Effector memory CD4-positive, alpha-beta T cell (primary cell): ENCODE measurements at regions not wholly inside any gene's neighbourhood (a gene's known extent, or its start where the extent isn't known, plus 50 kb on each side); places are given as distances from the start of the nearest gene placed in this dataset.
"Not testable (repeated sequence)": the region's sequence is repeated elsewhere in the genome, so short reads cannot be mapped to it uniquely, and the experiment has no call there.

Source experiments
- DNase-seq, 3 donors: peaks; one replicate each; pipeline ENCODE4 v3.0.0-alpha.2; 2020
- H3K27ac ChIP-seq: 2 replicates; pipeline ENCODE4 v1.7.0; 2013; ENCODE audit warnings: mild to moderate bottlenecking, low read length, moderate library complexity; ENCODE audit not compliant: insufficient read depth, poor library complexity, severe bottlenecking
- H3K27me3 ChIP-seq: replicated peaks from 2 replicates; pipeline ENCODE4 v1.7.0; 2013; ENCODE audit warnings: mild to moderate bottlenecking, low read length; ENCODE audit not compliant: insufficient read depth, control insufficient read depth, poor library complexity, severe bottlenecking
- H3K36me3 ChIP-seq: 2 replicates; pipeline ENCODE4 v1.7.0; 2013; ENCODE audit warnings: mild to moderate bottlenecking, low read length, moderate library complexity; ENCODE audit not compliant: control insufficient read depth, insufficient read depth
- H3K4me1 ChIP-seq: 2 replicates; pipeline ENCODE4 v1.7.0; 2013; ENCODE audit warnings: low read length, mild to moderate bottlenecking; ENCODE audit not compliant: control insufficient read depth, insufficient read depth, poor library complexity, severe bottlenecking
- H3K4me3 ChIP-seq: 2 replicates; pipeline ENCODE4 v1.7.0; 2013; ENCODE audit warnings: low read length, low read depth, mild to moderate bottlenecking; ENCODE audit not compliant: insufficient read depth, poor library complexity, severe bottlenecking
- H3K9me3 ChIP-seq: 2 replicates; pipeline ENCODE4 v1.7.0; 2013; ENCODE audit warnings: mild to moderate bottlenecking, low read length, moderate library complexity; ENCODE audit not compliant: control insufficient read depth

- Histone ChIP-seq H3K36me3 (no peaks in the 10 kb centered on the region), H3K27ac (no peak overlapping the region), H3K27me3 (no peaks in the 10 kb centered on the region), H3K4me3 (no peak overlapping the region), H3K4me1 (no peaks in the 10 kb centered on the region), H3K9me3 (no peaks in the 10 kb centered on the region)
- no peak for DNase-seq
Measured at GRCh38 chr2:118584877-118585276, 262.6 kb downstream of the EN1 start.

DNA sequence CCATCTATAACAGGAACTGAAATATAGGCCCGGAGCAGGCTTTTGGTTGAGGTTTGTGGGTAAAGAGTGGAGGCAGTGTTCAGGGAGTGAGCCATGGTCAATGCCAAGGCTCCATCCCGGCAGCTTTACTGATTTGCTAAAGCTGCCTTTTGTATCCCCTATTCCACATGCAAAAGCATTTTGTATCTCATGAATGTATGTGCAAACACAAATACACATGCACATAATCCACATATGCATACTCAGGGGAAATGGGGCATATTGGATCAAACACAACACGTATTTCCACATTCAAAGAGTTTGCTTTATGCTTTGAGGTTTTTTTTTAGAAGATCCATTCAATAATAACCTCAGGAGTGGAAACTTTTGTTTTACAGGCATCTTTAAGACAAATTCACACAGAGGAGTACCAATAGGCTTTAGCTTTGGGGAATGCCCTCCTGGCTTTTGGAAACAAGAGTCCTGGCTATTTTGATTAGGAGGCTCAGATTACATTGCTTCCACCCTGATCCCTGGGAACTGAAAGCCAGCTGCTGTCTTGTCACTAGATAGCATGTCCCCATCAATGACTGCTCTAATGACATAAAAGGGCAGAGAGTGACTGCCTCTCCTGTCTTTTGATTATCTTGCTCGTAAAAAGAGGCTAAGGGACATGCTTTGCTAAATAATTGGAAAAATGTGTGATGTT, 263.2 kb downstream of the EN1 start:
- no peak for DNase-seq
- H3K9me3 ChIP-seq, result no peaks in the 10 kb centered on the region
- no peaks in the 10 kb centered on the region for H3K36me3 ChIP-seq
- H3K27me3 ChIP-seq, result no peaks in the 10 kb centered on the region
- H3K4me1 ChIP-seq, result no peaks in the 10 kb centered on the region
- no peak overlapping the region for H3K27ac ChIP-seq
- no peak overlapping the region for H3K4me3 ChIP-seq

- H3K4me1 ChIP-seq, result no peaks in the 10 kb centered on the region
- H3K27ac ChIP-seq, result no peak overlapping the region
- H3K27me3 ChIP-seq, result no peaks in the 10 kb centered on the region
- no peaks in the 10 kb centered on the region for H3K36me3 ChIP-seq
- H3K9me3 ChIP-seq, result no peaks in the 10 kb centered on the region
- no peak overlapping the region for H3K4me3 ChIP-seq
- no peak for DNase-seq
Measured at GRCh38 chr2:118582058-118582457, 265.4 kb downstream of the EN1 start.

GRCh38 chr2:118580651-118581050, 266.8 kb downstream of the EN1 start:
- Histone ChIP-seq H3K27me3 (no peaks in the 10 kb centered on the region), H3K27ac (no peak overlapping the region), H3K4me3 (no peak overlapping the region), H3K9me3 (no peaks in the 10 kb centered on the region), H3K36me3 (no peaks in the 10 kb centered on the region), H3K4me1 (no peaks in the 10 kb centered on the region)
- DNase-seq, result no peak

GRCh38 chr2:118580107-118580506, 267.3 kb downstream of the EN1 start:
- H3K27me3 ChIP-seq, result no peaks in the 10 kb centered on the region
- H3K4me3 ChIP-seq, result no peak overlapping the region
- no peaks in the 10 kb centered on the region for H3K36me3 ChIP-seq
- H3K27ac ChIP-seq, result no peak overlapping the region
- DNase-seq, result no peak
- no peaks in the 10 kb centered on the region for H3K9me3 ChIP-seq
- no peaks in the 10 kb centered on the region for H3K4me1 ChIP-seq

DNA sequence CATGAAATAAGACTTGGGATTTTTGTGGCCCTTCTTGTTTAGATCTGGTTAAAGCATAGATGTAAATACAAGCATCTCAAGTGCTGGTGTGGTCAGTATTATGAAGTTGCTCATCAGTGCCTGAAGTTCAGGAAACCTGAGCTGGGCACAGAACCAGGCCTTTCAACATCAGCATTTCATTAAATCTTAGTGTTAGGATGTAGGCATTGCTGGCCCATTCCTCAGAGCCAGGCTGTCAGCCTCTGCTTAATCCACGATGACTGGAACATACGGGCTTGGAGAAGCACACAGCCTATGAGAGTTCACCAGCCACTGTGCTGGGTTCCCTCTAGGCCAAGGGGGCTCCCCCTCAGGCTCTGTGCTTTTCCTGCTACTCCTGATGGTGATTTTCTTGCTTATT, 270.2 kb downstream of the EN1 start:
- Histone ChIP-seq H3K4me1 (no peaks in the 10 kb centered on the region), H3K27me3 (no peaks in the 10 kb centered on the region), H3K36me3 (no peaks in the 10 kb centered on the region), H3K4me3 (no peak overlapping the region), H3K9me3 (no peaks in the 10 kb centered on the region), H3K27ac (no peak overlapping the region)
- no peak for DNase-seq

DNA sequence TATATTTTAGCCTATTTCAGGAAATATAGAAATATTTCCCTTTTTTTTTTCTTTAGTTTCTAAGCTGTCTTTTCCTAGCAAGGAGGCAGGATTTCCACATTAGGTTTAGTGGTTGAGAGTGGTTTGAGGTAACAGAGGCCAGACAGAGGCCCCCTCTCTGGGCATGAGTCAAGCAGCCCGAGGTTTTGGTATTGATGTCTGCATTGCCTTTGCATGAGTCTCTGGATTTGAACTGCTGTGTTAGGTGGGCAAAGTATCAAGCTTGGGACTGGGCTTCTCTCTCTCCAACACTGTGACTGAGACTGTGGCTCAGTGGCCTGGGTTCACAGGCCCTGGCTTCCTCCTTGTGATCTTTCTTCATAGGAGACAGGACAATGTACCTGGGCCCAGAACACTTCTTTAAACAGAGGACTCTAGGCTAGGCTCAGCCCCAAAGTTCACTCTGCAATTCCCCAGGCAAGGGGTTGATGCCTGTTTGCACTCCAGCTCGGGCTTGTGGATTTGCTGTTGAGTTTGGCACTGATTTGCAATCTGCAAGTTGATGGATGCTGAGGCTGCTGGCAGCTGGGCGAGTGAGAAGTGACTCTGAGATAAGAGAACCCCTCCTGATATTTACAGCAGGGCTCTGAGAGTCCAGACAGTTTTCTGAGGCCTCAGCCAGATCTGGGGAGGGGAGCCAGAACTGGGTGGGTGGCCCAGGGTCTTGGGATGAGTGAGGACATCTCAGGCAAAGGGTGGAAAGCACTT, 271.2 kb downstream of the EN1 start:
- Histone ChIP-seq H3K36me3 (no peaks in the 10 kb centered on the region), H3K4me1 (no peaks in the 10 kb centered on the region), H3K9me3 (no peaks in the 10 kb centered on the region), H3K4me3 (no peak overlapping the region), H3K27ac (no peak overlapping the region), H3K27me3 (no peaks in the 10 kb centered on the region)
- DNase-seq, result no peak

DNA sequence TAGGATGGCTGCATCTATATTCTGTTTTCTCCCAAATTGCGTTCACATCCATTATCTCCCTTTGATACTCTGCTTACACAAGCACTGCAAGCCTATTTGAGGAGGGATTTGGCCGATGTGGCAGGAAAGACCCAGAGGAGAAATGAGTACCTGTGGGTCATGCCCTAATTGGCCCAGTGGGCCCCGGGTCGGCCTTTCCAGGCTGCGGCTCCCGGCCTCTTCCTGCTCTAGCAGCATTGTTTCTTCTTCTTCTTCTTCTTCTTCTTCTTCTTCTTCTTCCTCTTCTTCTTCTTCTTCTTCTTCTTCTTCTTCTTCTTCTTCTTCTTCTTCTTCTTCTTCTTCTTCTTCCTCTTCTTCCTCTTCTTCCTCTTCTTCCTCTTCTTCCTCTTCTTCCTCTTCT, 275.1 kb downstream of the EN1 start:
- not testable (repeated sequence) for H3K4me1 ChIP-seq, DNase-seq, H3K4me3 ChIP-seq, H3K36me3 ChIP-seq, H3K27me3 ChIP-seq, H3K9me3 ChIP-seq, H3K27ac ChIP-seq

- H3K4me3 ChIP-seq, result no peak overlapping the region
- no peak for DNase-seq
Measured at GRCh38 chr2:118569876-118570535, 277.4 kb downstream of the EN1 start.

GRCh38 chr2:118568700-118569099, 278.7 kb downstream of the EN1 start:
- no peak for DNase-seq
- Histone ChIP-seq H3K4me3 (no peak overlapping the region), H3K9me3 (no peaks in the 10 kb centered on the region), H3K4me1 (no peaks in the 10 kb centered on the region), H3K27ac (no peak overlapping the region), H3K36me3 (no peaks in the 10 kb centered on the region), H3K27me3 (no peaks in the 10 kb centered on the region)

More at GRCh38 chr2:118569876-118570535, 277.4 kb downstream of the EN1 start:
- Histone ChIP-seq H3K27me3 (no peaks in the 10 kb centered on the region), H3K4me1 (no peaks in the 10 kb centered on the region), H3K36me3 (no peaks in the 10 kb centered on the region), H3K9me3 (no peaks in the 10 kb centered on the region), H3K27ac (no peak overlapping the region)
